ENCODE measurements at regions not wholly inside any gene's neighbourhood (a gene's known extent, or its start where the extent isn't known, plus 50 kb on each side); places are given as distances from the start of the nearest gene placed in this dataset.

DNA sequence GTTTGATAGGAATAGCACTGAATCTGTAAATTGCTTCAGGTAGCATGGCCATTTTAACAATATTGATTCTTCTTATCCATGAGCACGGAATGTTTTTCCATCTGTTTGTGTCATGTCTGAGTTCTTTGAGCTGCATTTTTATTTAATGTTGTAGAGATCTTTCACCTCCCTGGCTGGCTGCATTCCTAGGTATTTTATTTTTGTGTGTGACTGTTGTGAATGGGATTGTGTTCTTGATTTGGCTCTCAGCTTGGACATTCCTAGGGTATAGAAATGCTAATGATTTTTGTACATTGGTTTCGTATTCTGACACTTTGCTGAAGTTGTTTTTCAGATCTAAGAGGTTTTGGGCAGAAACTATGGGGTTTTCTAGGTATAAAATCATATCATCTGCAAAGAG, 152.9 kb upstream of the CHD1 start:
- Mint-ChIP-seq H3K9me3 (no peaks in the 10 kb centered on the region), H3K36me3 (ENCODE audit: insufficient read depth in 1 of 3, low read depth in 3 of 3) (no peaks in the 10 kb centered on the region; a peak in 1 of 7 replicates), H3K27ac (peak overlapping the region in 2 of 3 experiments; percentile 54 to 65; a peak in 2 of 7 replicates), H3K27me3 (ENCODE audit: low read depth) (no peaks in the 10 kb centered on the region), H3K4me1 (peaks cover 13 to 14% of the 10 kb centered on the region in 2 experiments), H3K4me3 (no peak overlapping the region)
- Histone ChIP-seq H3K4ac (ENCODE audit: low read depth, low read length) (no peak overlapping the region), H4K20me1 (ENCODE audit: control insufficient read depth, insufficient read depth, insufficient read length) (no peaks in the 10 kb centered on the region), H3K9me3 (ENCODE audit: control insufficient read depth, low read depth, low read length) (no peaks in the 10 kb centered on the region), H3K27ac (ENCODE audit: insufficient read length, low read depth, low read length) (no peak overlapping the region), H3K23ac (ENCODE audit: insufficient read length, low read depth, low read length) (no peak overlapping the region), H3K23me2 (ENCODE audit: insufficient read length, low read depth, low read length, poor library complexity, severe bottlenecking) (no peaks in the 10 kb centered on the region), H3K4me1 (ENCODE audit: insufficient read depth, low read length) (no peaks in the 10 kb centered on the region), H4K8ac (replicated peaks; ENCODE audit: insufficient read length, low read depth, low read length) (no peak overlapping the region), H3T11ph (ENCODE audit: low read length) (no peak overlapping the region), H2BK15ac (ENCODE audit: low read depth, low read length) (no peak overlapping the region), H3K79me2 (ENCODE audit: insufficient read depth, low read length) (no peaks in the 10 kb centered on the region), H2BK12ac (ENCODE audit: insufficient read length, low read depth, low read length) (no peak overlapping the region), H4K91ac (ENCODE audit: insufficient read length, low read depth, low read length) (no peak overlapping the region), H3K14ac (ENCODE audit: insufficient read depth, low read length) (no peak overlapping the region), H2AFZ (ENCODE audit: low read length) (no peak overlapping the region), H3K79me1 (ENCODE audit: insufficient read depth, low read depth, low read length, poor library complexity, severe bottlenecking) (no peaks in the 10 kb centered on the region), H3K27me3 (ENCODE audit: insufficient read depth, low read length) (no peaks in the 10 kb centered on the region), H3K18ac (ENCODE audit: insufficient read length, low read depth, low read length) (no peak overlapping the region), H4K5ac (ENCODE audit: insufficient read length, low read depth, low read length) (no peak overlapping the region), H2BK120ac (ENCODE audit: low read depth, low read length, poor library complexity, severe bottlenecking) (no peak overlapping the region), H2AK5ac (ENCODE audit: insufficient read length, low read length) (no peak overlapping the region), H3K4me2 (ENCODE audit: insufficient read depth, insufficient read length, low read length) (no peak overlapping the region), H3K56ac (ENCODE audit: insufficient read length, low read depth, low read length) (no peak overlapping the region), H3K9ac (ENCODE audit: extremely low read depth, insufficient read length, low read length) (no peak overlapping the region), H2BK20ac (ENCODE audit: low read depth, low read length, poor library complexity, severe bottlenecking) (no peak overlapping the region), H2BK5ac (ENCODE audit: insufficient read length, low read length) (no peak overlapping the region)
- no peak for DNase-seq
- TF ChIP-seq, protein P1, sequence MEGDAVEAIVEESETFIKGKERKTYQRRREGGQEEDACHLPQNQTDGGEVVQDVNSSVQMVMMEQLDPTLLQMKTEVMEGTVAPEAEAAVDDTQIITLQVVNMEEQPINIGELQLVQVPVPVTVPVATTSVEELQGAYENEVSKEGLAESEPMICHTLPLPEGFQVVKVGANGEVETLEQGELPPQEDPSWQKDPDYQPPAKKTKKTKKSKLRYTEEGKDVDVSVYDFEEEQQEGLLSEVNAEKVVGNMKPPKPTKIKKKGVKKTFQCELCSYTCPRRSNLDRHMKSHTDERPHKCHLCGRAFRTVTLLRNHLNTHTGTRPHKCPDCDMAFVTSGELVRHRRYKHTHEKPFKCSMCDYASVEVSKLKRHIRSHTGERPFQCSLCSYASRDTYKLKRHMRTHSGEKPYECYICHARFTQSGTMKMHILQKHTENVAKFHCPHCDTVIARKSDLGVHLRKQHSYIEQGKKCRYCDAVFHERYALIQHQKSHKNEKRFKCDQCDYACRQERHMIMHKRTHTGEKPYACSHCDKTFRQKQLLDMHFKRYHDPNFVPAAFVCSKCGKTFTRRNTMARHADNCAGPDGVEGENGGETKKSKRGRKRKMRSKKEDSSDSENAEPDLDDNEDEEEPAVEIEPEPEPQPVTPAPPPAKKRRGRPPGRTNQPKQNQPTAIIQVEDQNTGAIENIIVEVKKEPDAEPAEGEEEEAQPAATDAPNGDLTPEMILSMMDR (conservative IDR thresholded peaks at IDR 0.05) = no peak
- no CpG with 5 or more reads among the region's 2 CpGs for WGBS (ENCODE audit: extremely low coverage, insufficient read length, low lambda C conversion rate)
